ENCODE measurements at regions not wholly inside any gene's neighbourhood (a gene's known extent, or its start where the extent isn't known, plus 50 kb on each side); places are given as distances from the start of the nearest gene placed in this dataset.
A peak's percentile ranks its signal among the peaks of the same experiment; 100 is the strongest.

DNA sequence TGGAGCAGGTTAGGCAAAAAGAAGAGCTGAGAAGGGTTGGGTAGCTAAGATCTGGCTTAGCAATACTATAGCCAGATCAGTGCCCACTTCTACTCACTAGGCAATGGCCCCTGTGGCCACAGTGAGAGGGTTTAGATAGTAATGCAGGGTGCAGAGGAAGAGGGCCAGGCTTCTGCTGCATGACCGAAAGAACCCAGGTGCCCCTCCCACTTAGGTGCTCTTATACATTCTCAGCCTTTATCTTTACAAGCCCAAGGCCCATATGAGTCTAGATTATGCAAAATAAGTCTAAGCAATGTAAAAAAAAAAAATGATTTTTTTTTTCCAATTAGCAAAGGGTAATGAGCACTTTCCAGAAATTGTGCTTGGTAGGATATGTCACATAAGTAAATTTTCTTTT is 171.3 kb downstream of the CD24 start:
- Histone ChIP-seq H3K9me3 (no peaks in the 10 kb centered on the region; the same call in 1 of the 2 replicates), H3K27me3 (no peaks in the 10 kb centered on the region), H3K4me3 (ENCODE audit: low read depth, low read length) (no peak overlapping the region), H3K4me1 (no peaks in the 10 kb centered on the region), H3K36me3 (no peaks in the 10 kb centered on the region)
- DNase-seq = no peak
- TF ChIP-seq, protein P1, sequence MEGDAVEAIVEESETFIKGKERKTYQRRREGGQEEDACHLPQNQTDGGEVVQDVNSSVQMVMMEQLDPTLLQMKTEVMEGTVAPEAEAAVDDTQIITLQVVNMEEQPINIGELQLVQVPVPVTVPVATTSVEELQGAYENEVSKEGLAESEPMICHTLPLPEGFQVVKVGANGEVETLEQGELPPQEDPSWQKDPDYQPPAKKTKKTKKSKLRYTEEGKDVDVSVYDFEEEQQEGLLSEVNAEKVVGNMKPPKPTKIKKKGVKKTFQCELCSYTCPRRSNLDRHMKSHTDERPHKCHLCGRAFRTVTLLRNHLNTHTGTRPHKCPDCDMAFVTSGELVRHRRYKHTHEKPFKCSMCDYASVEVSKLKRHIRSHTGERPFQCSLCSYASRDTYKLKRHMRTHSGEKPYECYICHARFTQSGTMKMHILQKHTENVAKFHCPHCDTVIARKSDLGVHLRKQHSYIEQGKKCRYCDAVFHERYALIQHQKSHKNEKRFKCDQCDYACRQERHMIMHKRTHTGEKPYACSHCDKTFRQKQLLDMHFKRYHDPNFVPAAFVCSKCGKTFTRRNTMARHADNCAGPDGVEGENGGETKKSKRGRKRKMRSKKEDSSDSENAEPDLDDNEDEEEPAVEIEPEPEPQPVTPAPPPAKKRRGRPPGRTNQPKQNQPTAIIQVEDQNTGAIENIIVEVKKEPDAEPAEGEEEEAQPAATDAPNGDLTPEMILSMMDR (IDR thresholded peaks at IDR 0.05; ENCODE audit: low read depth, low read length) = no peak

- Histone ChIP-seq H3K4me3 (ENCODE audit: low read depth, low read length) (no peak overlapping the region), H3K27me3 (no peaks in the 10 kb centered on the region), H3K36me3 (no peaks in the 10 kb centered on the region), H3K9me3 (no peaks in the 10 kb centered on the region; the same call in 1 of the 2 replicates), H3K4me1 (no peaks in the 10 kb centered on the region)
- peak; percentile 38 for DNase-seq
- TF ChIP-seq, protein P1 (IDR thresholded peaks at IDR 0.05; ENCODE audit: low read depth, low read length) = no peak
These were observed 172.4 kb downstream of the CD24 start for GRCh38 chr6:106802139-106802538.

GRCh38 chr6:106801256-106801655 is 171.9 kb downstream of the QRSL1 start:
- Histone ChIP-seq H3K4me1 (no peaks in the 10 kb centered on the region), H3K27me3 (no peaks in the 10 kb centered on the region), H3K4me3 (ENCODE audit: low read depth, low read length) (no peak overlapping the region), H3K36me3 (no peaks in the 10 kb centered on the region), H3K9me3 (no peaks in the 10 kb centered on the region; the same call in 1 of the 2 replicates)
- TF ChIP-seq, protein P1 (IDR thresholded peaks at IDR 0.05; ENCODE audit: low read depth, low read length) = no peak
- no peak for DNase-seq

GRCh38 chr6:106800379-106800778 is 171.0 kb downstream of the QRSL1 start:
- H3K4me1 ChIP-seq = no peaks in the 10 kb centered on the region
- TF ChIP-seq, protein P1 (IDR thresholded peaks at IDR 0.05; ENCODE audit: low read depth, low read length) = no peak
- DNase-seq = no peak
- no peaks in the 10 kb centered on the region for H3K36me3 ChIP-seq
- no peaks in the 10 kb centered on the region; the same call in 1 of the 2 replicates for H3K9me3 ChIP-seq
- no peaks in the 10 kb centered on the region for H3K27me3 ChIP-seq
- H3K4me3 ChIP-seq (ENCODE audit: low read depth, low read length) = no peak overlapping the region

- Histone ChIP-seq H3K36me3 (no peaks in the 10 kb centered on the region), H3K4me3 (ENCODE audit: low read depth, low read length) (no peak overlapping the region), H3K9me3 (no peaks in the 10 kb centered on the region; the same call in 1 of the 2 replicates), H3K27me3 (no peaks in the 10 kb centered on the region), H3K4me1 (no peaks in the 10 kb centered on the region)
- no peak for DNase-seq
- TF ChIP-seq, protein P1 (IDR thresholded peaks at IDR 0.05; ENCODE audit: low read depth, low read length) = no peak
These were observed 169.9 kb downstream of the QRSL1 start for GRCh38 chr6:106799031-106799894.

DNA sequence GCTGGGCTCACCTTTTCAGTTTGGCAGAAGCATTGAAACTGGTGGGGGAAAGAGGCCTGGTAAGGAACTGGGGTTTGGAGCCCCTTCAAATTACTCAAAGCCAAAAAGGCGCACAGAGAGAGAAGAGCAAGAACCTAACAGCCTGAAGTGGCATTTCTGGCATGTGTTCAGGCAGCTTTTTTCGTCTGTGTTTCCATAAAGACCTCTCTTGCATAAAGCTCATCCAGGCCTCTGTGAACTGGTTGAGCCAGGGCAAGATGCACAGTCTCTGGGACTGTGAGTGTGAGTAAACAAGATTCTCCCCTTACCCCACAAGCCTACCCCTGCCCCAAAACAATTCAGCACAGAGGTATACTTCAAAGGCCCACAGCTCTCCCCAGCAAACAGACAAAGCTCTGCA is 167.8 kb downstream of the QRSL1 start:
- TF ChIP-seq, protein P1 (IDR thresholded peaks at IDR 0.05; ENCODE audit: low read depth, low read length) = no peak
- Histone ChIP-seq H3K9me3 (no peaks in the 10 kb centered on the region; the same call in 1 of the 2 replicates), H3K27me3 (no peaks in the 10 kb centered on the region), H3K36me3 (no peaks in the 10 kb centered on the region), H3K4me1 (no peaks in the 10 kb centered on the region), H3K4me3 (ENCODE audit: low read depth, low read length) (no peak overlapping the region)
- DNase-seq = no peak

Data from BE2C (cell line).